ENCODE measurements at regions not wholly inside any gene's neighbourhood (a gene's known extent, or its start where the extent isn't known, plus 50 kb on each side); places are given as distances from the start of the nearest gene placed in this dataset.

- TF ChIP-seq CTCF (IDR thresholded peaks at IDR 0.05) (no peak), POLR2A (IDR thresholded peaks at IDR 0.05) (no peak)
Measured at GRCh38 chr3:31165399-31165860, 271.0 kb upstream of the GADL1 start.

Data from breast epithelium (tissue), 3 donors.